IPS-18a (cell line): ENCODE measurements at regions not wholly inside any gene's neighbourhood (a gene's known extent, or its start where the extent isn't known, plus 50 kb on each side); places are given as distances from the start of the nearest gene placed in this dataset.

Experiments used
- H3K27ac ChIP-seq: one replicate; pipeline ENCODE4 v1.5.1; 2013; ENCODE audit warnings: low read length
- H3K27me3 ChIP-seq: one replicate; pipeline ENCODE4 v1.6.1; 2013; ENCODE audit warnings: mild to moderate bottlenecking, low read length; ENCODE audit not compliant: control insufficient read depth, insufficient read depth
- H3K36me3 ChIP-seq: one replicate; pipeline ENCODE4 v1.6.1; 2013; ENCODE audit warnings: low read depth, low read length; ENCODE audit not compliant: control insufficient read depth
- H3K4me1 ChIP-seq: one replicate; pipeline ENCODE4 v1.6.1; 2013; ENCODE audit warnings: low read depth, low read length; ENCODE audit not compliant: control insufficient read depth
- H3K4me3 ChIP-seq: one replicate; pipeline ENCODE4 v1.5.1; 2013; ENCODE audit warnings: low read length
- H3K9ac ChIP-seq: one replicate; pipeline ENCODE4 v1.6.1; 2013; ENCODE audit warnings: mild to moderate bottlenecking, low read length, moderate library complexity
- H3K9me3 ChIP-seq: one replicate; pipeline ENCODE4 v1.6.1; 2013; ENCODE audit warnings: low read depth, low read length; ENCODE audit not compliant: control insufficient read depth

DNA sequence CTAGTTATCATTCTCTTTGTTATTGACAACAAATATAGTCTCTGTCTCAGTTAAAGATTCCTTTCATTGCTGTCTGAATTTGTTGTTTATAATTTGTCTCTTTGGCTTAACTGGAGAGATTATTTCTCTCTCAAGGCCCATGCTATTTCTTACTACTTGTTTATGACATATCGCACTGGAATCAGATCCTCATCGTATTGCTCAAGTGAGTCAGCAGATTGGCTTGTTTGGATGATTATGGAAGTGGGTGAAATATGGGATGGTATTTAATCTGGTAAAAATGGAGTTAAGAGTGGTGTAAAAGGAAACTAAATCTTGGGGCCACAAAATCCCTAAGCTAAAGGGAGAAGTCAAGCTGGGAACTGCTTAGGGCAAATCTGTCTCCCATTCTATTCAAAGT lies 613.1 kb downstream of the SI start:
- Histone ChIP-seq H3K36me3 (no peaks in the 10 kb centered on the region), H3K9ac (no peak overlapping the region), H3K4me1 (no peaks in the 10 kb centered on the region), H3K27me3 (no peaks in the 10 kb centered on the region), H3K9me3 (peaks cover 8% of the 10 kb centered on the region), H3K4me3 (no peak overlapping the region), H3K27ac (no peak overlapping the region)

DNA sequence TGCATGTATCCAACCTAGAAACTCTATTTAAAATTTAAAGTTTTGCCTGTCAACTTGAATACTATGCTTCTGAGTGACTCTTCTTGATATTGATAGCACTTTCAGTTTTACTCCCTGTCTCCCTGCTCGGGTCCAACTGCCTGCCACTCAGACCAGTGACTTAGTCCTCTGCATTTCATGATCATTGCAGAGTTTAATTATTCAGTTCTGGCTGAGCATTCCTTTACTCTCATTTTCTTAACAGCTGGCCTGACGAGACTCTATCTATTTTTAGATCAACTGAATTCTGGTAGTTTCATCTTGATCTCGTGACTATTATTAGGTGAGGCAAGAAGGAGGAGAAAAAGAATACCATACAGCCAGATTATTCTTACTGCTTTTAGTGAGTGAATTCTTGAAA lies 617.4 kb downstream of the SI start:
- Histone ChIP-seq H3K9ac (no peak overlapping the region), H3K9me3 (no peaks in the 10 kb centered on the region), H3K36me3 (no peaks in the 10 kb centered on the region), H3K27ac (no peak overlapping the region), H3K4me3 (no peak overlapping the region), H3K4me1 (no peaks in the 10 kb centered on the region), H3K27me3 (no peaks in the 10 kb centered on the region)

DNA sequence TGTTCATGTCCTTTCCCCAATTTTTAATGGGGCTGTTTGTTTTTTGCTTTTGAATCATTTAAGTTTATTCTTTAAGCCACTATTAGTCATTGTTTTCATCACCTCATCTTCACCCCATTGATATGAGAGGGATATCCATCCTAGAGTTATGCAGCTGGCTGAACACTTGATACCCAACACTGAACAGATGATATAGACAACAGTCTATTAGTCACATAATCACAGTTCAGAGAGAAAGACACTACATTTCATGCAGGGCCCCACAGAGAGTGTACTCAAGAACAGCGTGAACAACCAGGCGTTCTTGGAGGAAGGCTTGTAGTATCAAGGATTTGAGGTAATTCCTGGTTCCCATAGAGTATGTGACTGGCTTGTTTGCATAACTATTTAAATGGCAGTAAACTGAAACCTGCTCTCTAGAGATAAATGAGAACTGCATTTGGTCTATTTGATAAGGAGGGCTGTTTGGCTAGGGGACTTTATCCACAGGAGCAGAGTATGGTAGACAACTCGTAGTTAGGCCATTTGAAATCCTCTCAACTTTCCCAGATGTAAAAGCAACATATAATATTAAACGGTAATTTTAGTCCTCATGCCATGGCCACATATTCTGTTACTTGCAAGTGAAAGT lies 618.7 kb downstream of the SI start:
- no peak overlapping the region for H3K4me3 ChIP-seq
- H3K36me3 ChIP-seq = no peaks in the 10 kb centered on the region
- H3K9me3 ChIP-seq = no peaks in the 10 kb centered on the region
- H3K9ac ChIP-seq = no peak overlapping the region
- H3K27me3 ChIP-seq = no peaks in the 10 kb centered on the region
- no peaks in the 10 kb centered on the region for H3K4me1 ChIP-seq
- no peak overlapping the region for H3K27ac ChIP-seq

DNA sequence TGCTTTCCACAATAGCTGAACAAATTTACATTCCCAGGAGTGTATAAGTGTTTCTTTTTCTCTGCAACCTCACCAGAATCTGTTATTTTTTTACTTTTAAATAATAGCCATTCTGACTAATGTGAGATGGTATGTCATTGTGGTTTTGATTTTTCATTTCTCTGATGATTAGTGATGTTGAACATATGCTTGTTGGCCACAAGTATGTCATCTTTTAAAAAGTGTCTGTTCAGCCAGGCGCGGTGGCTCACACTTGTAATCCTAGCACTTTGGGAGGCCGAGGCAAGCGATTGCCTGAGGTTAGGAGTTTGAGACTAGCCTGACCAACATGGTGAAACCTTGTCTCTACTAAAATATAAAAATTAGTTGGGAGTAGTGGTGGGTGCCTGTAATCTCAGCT lies 619.3 kb downstream of the SI start:
- Histone ChIP-seq H3K36me3 (no peaks in the 10 kb centered on the region), H3K27me3 (no peaks in the 10 kb centered on the region), H3K9me3 (no peaks in the 10 kb centered on the region), H3K9ac (no peak overlapping the region), H3K27ac (no peak overlapping the region), H3K4me3 (no peak overlapping the region), H3K4me1 (no peaks in the 10 kb centered on the region)

DNA sequence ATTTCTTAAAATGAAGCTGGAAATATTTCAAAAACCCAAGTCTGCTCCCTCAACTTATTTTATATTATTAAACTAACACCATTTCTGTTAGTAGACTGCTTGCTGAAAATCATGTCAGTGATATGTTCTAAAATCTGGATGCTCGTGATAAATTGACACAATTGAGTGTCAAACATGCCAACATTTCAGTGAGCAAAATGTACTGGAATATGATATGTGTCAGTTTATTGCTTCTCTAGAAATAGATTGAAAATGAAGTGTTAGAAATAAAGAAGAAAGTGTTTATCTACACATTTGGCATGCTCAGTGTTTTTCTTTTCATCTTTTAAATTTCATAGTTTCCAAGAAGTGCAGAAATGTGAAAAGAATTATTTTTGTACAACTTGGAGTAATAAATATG lies 624.6 kb downstream of the SI start:
- Histone ChIP-seq H3K36me3 (no peaks in the 10 kb centered on the region), H3K27me3 (no peaks in the 10 kb centered on the region), H3K4me3 (no peak overlapping the region), H3K4me1 (no peaks in the 10 kb centered on the region), H3K9me3 (no peaks in the 10 kb centered on the region), H3K9ac (no peak overlapping the region), H3K27ac (no peak overlapping the region)

DNA sequence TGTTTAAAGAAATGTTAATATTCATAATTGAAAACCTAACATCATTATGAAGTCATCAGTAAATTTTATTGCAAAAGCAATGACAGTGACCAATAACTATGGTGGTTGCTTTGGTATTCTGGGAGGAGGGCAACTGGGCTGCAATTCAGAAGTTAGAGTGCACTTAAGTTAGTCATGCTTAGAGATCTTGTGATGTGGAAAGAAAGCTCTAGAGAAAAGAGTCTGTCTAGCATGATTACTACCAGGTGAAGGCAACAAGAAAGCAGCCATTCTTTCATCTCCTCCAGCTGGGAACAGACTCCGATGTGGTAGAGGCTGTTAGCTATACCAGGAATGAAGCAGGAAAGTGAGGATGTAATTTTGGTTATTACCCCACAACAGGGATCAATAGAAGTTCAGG lies 625.6 kb downstream of the SI start:
- Histone ChIP-seq H3K4me1 (no peaks in the 10 kb centered on the region), H3K9ac (no peak overlapping the region), H3K4me3 (no peak overlapping the region), H3K27me3 (no peaks in the 10 kb centered on the region), H3K9me3 (no peaks in the 10 kb centered on the region), H3K27ac (no peak overlapping the region), H3K36me3 (no peaks in the 10 kb centered on the region)

DNA sequence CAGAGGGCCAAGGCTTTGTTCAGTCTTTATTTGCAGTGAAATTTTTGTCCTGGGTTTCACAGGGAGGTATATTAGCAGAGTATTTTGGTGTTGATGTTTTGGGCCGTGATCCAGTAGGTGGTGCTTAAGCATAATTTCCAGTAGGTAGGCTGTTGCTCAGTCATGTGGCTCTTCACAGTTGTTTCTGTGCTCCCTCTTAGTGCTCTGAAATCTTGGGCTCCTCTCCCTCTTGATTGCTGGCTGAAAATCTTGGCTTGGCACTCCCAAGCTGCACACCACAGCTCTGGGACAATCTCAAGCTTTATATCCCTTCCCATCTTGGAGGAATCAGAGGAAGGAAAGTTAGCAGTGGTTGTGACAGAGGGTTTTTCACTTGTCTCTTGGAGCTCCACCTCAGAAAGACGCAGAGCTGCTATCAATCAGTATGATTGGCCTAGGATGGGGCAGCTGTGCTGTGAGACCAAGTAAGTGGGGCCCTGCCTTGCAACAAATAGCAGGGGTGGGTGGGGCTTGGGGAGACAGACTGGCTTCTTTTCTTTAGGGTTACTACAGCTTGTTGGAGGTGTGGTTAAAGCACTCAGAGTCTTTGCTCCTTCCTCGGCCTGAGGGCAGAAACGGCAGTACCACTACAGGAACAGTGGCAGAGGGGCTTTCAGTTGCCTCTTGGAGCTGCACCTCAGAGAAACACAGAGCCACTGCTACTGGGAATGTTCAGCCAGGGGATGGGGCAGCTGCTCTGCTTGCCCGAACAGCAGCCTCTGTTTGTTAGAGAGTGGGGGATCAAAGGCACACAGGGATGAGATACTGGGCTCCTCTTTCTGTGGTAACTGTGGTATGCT lies 627.0 kb downstream of the SI start:
- no peaks in the 10 kb centered on the region for H3K4me1 ChIP-seq
- H3K4me3 ChIP-seq = no peak overlapping the region
- H3K9ac ChIP-seq = no peak overlapping the region
- H3K9me3 ChIP-seq = no peaks in the 10 kb centered on the region
- no peak overlapping the region for H3K27ac ChIP-seq
- H3K36me3 ChIP-seq = no peaks in the 10 kb centered on the region
- H3K27me3 ChIP-seq = no peaks in the 10 kb centered on the region

DNA sequence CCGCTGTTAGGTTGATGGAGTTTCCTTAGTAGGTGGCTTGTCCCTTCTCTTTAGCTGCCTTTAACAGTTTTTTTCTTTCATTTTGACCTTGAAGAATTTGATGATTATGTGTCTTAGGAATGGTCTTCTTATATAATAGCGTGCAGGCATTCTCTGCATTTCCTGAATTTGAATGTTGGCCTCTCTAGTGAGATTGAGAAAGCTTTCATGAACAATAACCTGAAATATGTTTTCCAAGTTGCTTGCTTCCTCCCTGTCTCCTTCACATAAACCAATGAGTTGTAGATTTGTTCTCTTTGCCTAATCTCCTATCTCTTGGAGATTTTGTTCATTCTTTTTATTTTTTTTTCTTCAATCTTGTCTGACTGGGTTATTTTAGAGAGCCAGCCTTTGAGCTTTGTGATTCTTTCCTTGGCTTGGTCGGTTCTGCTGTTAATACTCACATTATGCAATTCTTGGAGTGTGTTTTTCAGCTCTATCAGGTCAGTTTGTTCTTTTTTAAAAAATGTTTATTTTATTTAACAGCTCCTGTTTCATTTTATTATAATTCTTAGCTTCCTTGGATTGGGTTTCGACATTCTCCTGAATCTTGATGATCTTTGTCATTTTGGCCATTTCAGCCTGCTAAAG lies 627.9 kb downstream of the SI start:
- Histone ChIP-seq H3K36me3 (no peaks in the 10 kb centered on the region), H3K4me1 (no peaks in the 10 kb centered on the region), H3K4me3 (no peak overlapping the region), H3K27me3 (no peaks in the 10 kb centered on the region), H3K27ac (no peak overlapping the region), H3K9ac (no peak overlapping the region), H3K9me3 (no peaks in the 10 kb centered on the region)

DNA sequence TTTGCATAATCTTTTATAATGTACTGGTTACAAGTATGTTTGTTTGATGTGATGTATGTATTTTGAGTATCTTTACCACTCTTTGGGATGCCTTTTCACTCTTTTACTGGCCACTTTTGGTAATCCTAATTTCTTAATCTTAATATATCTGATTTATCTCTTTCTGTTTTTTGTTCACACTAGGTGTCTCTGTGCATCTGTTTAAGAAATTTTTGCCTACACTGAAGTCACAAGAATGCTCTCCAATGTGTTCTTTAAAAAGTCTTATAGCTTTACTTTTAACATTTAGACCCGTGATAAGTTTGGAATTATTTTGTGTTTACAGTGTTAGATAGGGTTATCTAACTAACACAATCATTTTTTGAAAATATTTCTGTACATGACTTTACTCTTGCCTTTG lies 659.1 kb downstream of the SI start:
- Histone ChIP-seq H3K27ac (no peak overlapping the region), H3K9me3 (no peaks in the 10 kb centered on the region), H3K36me3 (no peaks in the 10 kb centered on the region), H3K4me1 (no peaks in the 10 kb centered on the region), H3K4me3 (no peak overlapping the region), H3K9ac (no peak overlapping the region), H3K27me3 (no peaks in the 10 kb centered on the region)

DNA sequence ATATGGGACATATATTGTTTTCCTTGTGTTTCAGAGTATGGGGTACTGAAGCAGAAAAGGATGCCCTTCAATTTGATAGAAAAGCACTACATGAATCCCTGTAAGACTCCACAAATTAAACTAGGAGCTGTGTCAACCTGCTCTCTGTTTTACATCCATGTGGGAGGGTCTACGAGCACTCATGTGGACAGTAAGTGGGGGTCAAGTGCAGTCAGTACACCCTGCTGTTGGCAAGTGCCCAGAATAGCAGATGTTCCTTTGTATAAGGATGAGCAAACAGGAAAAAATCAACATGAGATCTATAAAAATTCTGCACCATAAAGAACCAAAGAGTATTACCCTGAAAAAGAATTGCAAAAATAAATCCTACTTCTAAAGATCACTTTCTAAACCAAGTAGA lies 659.9 kb downstream of the SI start:
- Histone ChIP-seq H3K4me1 (no peaks in the 10 kb centered on the region), H3K9ac (no peak overlapping the region), H3K27me3 (no peaks in the 10 kb centered on the region), H3K9me3 (no peaks in the 10 kb centered on the region), H3K27ac (no peak overlapping the region), H3K36me3 (no peaks in the 10 kb centered on the region), H3K4me3 (no peak overlapping the region)

DNA sequence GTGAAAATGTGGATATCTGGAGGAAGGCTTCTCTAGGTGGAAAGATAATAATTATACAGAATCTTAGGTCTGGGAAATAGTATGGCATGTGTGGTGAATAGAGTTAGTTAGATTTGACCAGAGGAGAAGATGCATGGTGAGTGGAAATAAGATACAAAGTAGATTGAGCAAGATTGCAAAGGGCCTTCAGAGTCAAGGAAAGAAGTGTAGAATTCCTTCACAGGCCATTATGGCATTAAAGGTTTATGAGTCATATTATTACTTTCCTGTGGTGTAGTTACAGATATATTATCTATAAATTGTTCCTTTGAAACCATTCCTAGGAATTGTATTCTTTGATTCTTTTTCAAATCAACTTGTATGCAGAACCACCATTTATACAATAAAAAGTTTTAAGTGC lies 660.3 kb downstream of the SI start:
- H3K4me3 ChIP-seq = no peak overlapping the region
- no peak overlapping the region for H3K9ac ChIP-seq
- H3K4me1 ChIP-seq = no peaks in the 10 kb centered on the region
- no peaks in the 10 kb centered on the region for H3K27me3 ChIP-seq
- H3K36me3 ChIP-seq = no peaks in the 10 kb centered on the region
- no peaks in the 10 kb centered on the region for H3K9me3 ChIP-seq
- no peak overlapping the region for H3K27ac ChIP-seq
